Epidermal melanocyte (primary cell): ENCODE measurements at regions not wholly inside any gene's neighbourhood (a gene's known extent, or its start where the extent isn't known, plus 50 kb on each side); places are given as distances from the start of the nearest gene placed in this dataset.

Experiments used
- DNase-seq: peaks from one replicate; pipeline ENCODE4 v3.0.0; 2011; ENCODE audit warnings: low spot score; ENCODE audit not compliant: insufficient read length

- DNase-seq, result no peak
Observed at GRCh38 chr9:99744132-99744531, 77.6 kb upstream of the NR4A3 start.

- DNase-seq, result no peak
Observed at GRCh38 chr9:99745085-99745484, 76.6 kb upstream of the NR4A3 start.

- no peak for DNase-seq
Observed at GRCh38 chr9:99746406-99746805, 75.3 kb upstream of the NR4A3 start.

GRCh38 chr9:99748266-99748665 is 73.4 kb upstream of the NR4A3 start:
- DNase-seq, result no peak

- DNase-seq, result no peak
Observed at GRCh38 chr9:99748676-99749075, 73.0 kb upstream of the NR4A3 start.

- no peak for DNase-seq
Observed at GRCh38 chr9:99749641-99750040, 72.0 kb upstream of the NR4A3 start.

GRCh38 chr9:99750526-99750925 is 71.2 kb upstream of the NR4A3 start:
- DNase-seq, result no peak

GRCh38 chr9:99752417-99753109 is 69.1 kb upstream of the NR4A3 start:
- no peak for DNase-seq

GRCh38 chr9:99753436-99753835 is 68.2 kb upstream of the NR4A3 start:
- no peak for DNase-seq

GRCh38 chr9:99760421-99760820 is 61.3 kb upstream of the NR4A3 start:
- no peak for DNase-seq

GRCh38 chr9:99762470-99762869 is 59.2 kb upstream of the NR4A3 start:
- no peak for DNase-seq
